ENCODE measurements at regions not wholly inside any gene's neighbourhood (a gene's known extent, or its start where the extent isn't known, plus 50 kb on each side); places are given as distances from the start of the nearest gene placed in this dataset.

DNA sequence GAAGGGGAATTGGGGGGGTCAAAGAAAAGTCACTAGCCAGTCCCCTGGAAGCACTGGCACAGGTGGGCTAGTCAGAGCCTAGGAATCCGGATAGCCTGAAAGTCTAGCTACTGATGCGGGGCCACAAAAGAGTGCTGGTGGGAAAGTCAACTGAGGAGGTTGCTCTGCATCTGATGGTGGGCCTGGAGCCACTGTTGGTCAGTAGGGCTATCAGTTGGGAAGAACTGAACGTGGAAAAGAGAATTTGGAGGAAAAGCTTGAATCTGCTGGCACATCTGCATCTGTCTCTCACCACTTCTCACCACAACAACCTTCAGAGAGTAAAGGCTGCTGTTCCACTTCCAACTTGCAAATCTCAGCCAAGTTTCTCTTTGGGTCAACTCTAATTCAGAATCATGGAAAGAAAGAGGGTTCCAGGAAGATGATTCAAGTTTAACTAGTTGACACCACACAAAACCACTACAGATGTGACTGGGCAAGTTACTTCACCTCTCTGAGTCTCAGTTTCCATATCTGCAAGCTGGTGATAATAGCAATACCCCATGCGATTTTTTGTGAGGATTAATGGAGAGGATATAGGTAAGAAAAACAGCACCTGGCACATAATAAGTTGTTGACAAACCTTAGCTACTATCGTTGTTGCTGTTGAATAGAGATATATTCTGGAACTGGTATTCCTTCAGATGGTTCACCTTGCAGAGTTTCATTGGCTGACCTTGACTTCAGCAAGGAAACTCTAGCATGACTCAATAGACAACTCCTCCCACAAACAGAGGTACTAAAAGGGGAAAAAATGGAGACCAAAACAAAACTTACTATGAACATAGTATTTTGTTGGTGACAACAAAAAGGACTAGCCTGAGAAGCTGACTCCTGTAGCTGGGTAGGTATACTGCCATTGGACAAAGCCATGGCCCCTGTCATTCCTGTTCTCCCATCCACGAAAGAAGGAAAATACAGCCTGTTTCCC lies 280.2 kb upstream of the STT3B start:
- DNase-seq = no peak

DNA sequence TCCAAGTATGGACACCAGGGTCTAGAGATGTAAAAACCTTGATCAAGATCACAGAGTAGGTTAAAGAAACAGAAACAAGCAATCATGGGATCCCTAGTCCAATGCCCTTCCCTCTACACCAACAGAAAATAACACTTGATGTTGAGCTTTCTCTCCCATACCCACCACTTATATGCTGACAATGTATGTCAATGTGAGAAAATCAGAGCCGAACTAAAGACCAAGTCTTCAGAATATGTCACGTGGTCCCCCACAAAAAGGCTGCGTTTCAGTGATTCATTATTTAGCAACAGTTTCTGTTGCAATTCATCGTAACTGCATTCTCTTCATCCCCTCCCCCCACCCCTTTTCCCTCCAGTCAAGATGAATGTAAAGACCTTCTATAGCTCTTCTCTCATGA lies 278.9 kb upstream of the STT3B start:
- peak; percentile 31 for DNase-seq

DNA sequence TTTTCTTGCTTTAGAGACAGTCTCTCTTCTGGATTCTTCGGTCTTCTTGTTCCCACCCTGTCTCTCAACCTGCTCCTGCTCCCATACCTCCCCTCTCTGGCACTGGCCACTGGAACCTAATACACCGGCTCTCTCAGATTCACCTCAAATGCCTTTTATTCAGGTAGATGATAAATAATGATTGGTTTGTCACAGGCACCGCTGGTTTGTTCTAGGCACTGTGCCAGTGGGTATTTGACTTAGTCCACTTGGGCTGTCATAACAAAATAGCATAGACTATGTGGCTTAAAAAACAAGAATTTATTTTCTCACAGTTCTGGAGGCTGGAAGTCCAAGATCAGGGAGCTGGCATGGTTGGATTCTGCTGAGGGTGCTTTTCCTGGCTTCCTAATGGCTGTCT lies 278.2 kb upstream of the STT3B start:
- DNase-seq = no peak

- DNase-seq = no peak
These were observed 277.6 kb upstream of the STT3B start for GRCh38 chr3:31255007-31255581.

DNA sequence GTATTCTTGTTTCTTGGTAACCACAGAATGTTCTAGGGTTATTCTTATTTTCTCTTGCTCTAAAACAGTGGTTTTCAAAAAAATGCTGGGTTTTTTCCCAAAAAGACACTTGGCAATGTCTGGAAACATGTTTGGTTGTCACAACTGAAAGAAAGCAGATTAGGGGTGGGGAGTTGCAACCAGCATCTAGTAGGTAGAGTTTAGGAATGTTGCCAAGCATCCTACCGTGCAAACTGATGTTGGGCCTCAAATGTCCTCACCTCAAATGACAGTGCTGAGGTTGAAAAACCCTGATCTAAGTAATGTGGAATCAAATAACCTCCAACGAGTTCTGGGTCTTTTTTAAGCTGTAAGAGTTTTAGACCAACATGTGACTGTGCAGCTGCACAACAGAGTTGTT lies 270.5 kb upstream of the STT3B start:
- no peak for DNase-seq

DNA sequence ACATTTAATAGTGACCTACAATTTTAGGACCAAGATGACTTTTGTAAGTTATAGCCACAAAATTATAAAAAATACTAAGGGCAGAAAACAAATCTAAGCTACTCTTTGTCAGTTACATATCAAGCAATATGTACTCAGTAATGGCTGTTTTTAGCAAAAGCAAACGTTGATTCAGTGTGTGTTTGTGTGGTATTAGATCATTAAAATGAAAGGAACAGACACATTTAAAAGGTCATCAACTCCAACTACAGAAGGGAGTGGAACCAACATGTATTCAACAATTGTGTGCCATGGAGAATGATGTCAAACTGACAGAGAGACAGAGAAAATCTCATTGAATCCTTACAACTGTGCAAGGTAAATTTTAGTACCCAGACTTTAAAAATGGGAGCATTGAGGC lies 268.8 kb upstream of the STT3B start:
- no peak for DNase-seq

- no peak for DNase-seq
These were observed 266.9 kb upstream of the STT3B start for GRCh38 chr3:31265646-31266428.

DNA sequence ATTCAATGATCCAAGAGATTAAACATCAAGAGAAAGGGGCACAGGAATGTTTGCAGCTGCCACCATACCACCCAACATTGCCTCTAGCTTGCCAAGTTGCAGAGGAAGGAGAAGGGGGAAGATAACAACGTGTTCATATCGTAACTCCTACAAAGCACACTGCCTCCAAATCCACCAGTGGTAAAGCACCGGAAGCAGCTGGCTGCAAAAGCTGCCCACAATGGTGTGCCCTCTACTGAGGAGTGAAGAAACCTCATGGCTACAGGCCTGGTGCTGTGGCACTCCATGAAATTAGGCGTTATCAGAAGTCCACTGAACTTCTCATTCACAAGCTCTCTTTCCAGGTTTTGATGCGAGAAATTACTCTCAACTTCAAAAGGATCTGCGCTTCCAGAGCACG lies 263.9 kb upstream of the STT3B start:
- DNase-seq = no peak

DNA sequence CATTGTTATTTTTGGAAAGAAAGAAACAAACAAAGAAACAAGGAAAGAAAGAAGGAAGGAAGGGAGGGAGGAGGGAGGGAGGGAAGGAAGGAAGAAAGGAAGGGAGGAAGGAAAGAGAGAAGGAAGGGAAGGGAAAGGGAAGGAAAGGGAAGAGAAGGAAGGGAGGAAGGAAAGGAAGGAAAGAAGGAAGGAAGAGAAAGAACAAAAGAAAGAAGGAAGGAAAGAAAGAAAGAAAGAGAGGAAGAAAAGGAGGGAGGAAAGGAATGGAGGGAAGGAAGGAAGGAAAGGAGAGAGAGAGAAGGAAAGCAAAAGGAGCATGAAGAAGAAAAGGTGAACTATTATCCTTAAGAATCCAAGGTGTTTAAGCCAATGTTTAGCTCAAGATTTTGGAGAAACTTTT lies 262.7 kb upstream of the STT3B start:
- no peak for DNase-seq

DNA sequence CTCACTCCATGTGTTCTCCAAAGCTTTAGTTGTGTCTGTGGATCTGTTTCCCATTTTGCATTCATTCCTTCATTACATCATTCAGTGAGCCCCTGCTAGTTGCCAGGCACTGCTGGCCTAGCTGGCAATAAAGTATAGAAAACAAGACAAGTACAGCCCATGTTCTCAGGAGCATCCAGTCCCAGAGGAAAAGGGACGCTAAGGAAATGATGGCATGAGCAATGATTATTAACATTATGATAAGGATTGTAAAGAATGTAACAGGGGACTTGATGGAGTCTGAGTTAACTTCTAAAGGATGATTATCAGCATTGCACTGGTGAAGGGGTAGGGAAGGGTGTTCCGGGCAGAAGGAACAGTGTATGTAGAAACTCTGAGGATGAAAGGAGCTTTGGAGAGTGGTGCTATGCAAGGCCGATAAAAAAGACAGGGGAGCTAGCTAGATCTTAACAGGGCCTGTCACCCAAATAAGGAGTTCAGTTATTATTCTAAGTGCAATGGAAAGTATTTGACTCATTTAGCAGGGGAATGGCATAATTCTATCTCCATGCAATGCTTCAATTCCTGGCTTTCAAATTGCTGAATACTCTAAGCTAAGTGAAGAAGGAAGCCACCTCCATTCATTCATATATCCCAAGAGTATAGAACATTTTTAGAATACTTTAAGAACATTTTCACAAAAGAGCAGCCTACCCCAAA lies 258.2 kb upstream of the STT3B start:
- peak; percentile 26 for DNase-seq

DNA sequence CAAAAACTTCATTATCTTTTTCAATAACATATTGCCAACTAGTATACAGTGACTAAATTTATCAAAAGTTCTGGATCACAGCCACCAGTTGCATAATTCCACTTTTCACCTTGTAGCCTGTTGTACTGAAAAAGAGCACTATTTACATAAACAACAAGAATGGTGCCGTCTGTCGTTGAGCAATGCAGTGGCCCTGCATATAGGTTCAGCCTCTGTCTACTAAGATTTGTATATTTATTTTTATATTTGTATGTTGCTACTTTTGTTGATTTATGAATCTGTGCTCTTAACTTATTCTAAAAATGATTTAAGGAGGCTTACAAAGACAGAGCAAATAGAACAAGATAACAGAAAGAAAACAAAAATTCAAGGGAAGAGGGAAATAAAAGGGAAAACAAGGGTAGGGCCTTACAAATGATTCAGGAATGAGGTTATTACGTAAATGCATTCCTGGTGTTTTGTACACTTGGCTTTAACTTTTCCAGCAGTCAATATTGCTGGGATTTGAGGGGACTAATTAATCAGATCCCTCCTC lies 257.6 kb upstream of the STT3B start:
- peak; percentile 66 for DNase-seq

DNA sequence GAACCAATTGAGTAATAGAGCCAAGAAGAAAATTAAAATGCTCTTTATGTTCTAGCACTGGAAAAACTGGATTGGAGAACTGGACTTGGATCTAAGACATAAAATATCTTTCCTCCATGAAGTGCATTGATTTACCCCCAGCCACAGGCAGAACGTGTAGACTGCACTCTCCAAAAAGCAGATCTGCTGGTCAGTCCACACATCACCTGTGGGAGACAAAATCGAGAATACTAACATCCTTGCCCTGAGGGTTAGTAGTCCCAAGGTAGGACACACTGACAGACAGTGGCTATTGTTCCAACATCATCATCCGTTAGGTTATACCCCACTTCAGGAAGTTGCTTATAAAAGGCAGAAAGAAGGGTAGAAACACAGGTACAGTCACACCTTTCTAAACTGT lies 257.1 kb upstream of the STT3B start:
- DNase-seq = no peak

DNA sequence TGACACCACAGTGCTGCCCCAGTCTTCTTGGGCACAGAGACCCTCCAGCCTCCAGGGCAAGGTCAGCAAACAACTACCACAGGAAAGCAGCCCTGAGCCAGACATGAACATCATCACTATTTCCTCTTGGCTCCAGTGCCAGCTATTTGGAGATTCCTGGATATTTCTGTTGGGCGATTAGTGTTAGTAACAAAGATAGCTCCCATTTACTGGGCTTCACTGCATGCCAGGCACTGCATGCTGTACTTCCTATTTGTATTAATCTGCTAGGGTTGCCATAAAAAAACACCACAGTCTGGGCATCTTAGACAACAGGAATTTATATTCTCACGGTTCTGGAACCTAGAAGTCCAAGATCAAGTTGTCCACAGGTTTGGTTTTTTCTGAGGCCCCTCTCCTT lies 255.1 kb upstream of the STT3B start:
- no peak for DNase-seq

- no peak for DNase-seq
These were observed 254.2 kb upstream of the STT3B start for GRCh38 chr3:31278532-31278931.

DNA sequence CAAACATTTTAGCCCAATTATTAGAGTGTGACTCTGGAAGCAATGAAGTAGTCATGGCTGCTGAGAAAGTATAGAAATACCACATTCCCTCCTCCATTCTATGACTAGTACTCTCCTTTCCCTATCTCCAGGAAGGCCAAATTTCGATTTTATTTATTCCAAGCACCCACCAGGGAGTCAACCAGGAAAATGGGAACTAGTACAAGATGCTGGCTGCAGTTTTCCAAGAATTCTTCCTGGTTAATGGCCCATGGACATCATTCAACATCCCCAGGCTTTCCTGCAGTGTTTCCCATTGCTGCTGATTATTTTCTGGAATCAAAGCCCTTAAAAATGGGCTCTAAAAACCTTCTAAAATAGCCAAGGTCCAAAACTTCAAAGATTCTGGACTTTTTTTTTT lies 247.9 kb upstream of the STT3B start:
- DNase-seq = no peak

DNA sequence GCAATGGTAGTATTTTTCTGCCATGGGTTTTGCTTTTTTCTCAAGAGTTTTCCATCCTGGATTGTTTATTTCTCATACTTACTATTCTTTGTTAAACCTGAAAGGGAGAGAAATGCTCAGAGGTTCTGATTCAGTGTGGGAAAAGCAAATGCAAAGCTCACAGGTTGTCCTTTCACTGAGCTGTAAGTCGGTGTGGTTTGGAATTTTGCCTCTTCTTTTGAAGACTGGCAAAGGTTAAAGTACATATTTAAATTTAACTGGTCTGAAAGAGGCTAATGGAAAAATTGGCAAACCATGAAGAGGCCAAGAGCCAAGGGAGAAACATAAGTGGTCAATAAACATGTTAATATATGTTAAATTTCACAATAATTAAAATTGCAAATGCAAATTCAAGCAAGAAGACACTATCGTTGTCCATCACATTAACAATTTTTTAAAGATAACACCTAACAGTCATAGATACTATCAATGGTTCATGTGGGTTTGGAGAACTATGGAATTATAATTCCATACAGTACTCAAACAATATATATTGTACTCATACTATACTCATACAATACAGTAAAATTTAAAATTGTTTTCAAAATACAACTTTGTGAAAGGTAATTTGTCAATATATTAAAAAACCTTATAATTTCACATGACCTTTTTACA lies 246.8 kb upstream of the STT3B start:
- no peak for DNase-seq

GRCh38 chr3:31288224-31288623 lies 244.5 kb upstream of the STT3B start:
- no peak for DNase-seq

DNA sequence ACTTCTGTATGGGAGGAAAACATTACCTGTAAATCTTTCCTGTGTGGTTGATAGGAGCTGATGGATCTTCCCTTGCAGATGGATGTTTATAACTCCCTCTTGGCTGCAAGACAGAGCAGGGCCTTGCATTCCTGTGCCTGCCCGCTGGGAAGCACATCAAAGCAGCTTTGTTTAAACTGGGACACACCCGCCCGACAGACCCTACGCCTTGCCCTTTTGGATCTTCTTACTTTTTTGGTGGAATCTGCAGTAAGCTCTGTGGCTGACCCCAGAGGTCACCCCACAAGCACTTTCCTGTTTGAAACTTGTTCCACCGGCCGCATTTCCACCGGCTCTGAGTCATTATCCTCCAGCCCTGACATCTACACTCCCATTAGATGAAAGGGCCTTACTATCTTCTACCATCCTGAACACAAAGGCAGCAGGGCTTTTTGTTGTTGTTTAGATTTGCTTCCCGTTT lies 244.1 kb upstream of the STT3B start:
- DNase-seq = peak; percentile 15

- no peak for DNase-seq
These were observed 243.1 kb upstream of the STT3B start for GRCh38 chr3:31289584-31289983.

DNA sequence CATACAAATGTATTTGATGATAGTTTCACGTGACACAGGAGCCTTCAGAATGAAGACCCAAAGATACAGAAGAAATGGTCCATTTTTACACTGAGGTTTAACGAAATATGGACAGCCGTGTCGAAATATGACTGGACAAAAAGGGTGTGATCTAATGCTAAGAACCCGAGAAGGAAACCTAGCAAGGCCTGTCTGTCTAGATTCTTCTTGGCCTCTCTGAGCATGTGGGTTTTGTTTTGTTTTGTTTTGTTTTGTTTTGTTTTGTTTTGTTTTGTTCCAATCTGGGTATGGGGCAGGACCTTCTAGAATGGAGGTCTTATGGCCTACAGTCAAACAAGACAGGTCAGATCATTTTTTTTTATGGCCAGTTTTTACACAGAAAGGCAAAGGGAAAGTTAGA lies 242.7 kb upstream of the STT3B start:
- DNase-seq = no peak

DNA sequence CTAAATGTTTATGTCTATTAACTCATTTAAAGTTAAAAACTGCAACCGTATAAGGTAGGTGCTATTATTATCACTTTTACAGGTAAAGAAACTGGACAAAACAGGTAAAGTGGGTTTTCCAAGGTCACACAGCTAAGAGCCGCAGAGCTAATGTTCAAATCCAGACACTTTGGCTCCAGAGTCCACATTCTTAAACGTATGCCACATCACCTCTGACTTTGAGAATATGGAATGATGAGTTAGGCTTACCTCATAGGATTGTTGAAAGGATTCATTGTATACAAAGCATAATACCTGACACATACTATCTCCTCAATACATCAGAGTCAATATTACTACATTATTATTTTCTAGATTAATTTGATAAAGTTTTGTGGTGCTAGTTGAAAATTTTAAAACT lies 240.9 kb upstream of the STT3B start:
- DNase-seq = no peak

Data from fibroblast of skin of abdomen (primary cell).